ENCODE measurements at regions not wholly inside any gene's neighbourhood (a gene's known extent, or its start where the extent isn't known, plus 50 kb on each side); places are given as distances from the start of the nearest gene placed in this dataset.

DNA sequence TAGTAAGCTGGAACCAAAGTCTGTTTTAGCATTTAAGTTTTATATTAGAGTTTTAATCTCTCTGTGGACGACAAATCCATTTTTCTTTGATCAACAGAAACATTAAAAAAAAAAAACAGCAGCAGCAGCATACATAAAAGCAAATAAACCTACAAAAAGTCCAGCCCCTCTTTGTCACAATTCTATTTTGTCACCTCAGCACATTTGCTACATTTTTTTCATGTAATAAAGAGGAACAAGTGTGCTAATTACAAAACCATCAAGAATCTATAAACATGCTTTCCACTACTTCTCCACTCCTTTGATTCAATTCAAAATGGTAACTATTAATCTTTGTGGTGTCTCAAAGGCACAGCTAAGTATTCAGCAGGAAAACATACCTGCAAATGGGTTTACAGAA, 259.8 kb upstream of the GNAI1 start:
- TF ChIP-seq, protein P1, sequence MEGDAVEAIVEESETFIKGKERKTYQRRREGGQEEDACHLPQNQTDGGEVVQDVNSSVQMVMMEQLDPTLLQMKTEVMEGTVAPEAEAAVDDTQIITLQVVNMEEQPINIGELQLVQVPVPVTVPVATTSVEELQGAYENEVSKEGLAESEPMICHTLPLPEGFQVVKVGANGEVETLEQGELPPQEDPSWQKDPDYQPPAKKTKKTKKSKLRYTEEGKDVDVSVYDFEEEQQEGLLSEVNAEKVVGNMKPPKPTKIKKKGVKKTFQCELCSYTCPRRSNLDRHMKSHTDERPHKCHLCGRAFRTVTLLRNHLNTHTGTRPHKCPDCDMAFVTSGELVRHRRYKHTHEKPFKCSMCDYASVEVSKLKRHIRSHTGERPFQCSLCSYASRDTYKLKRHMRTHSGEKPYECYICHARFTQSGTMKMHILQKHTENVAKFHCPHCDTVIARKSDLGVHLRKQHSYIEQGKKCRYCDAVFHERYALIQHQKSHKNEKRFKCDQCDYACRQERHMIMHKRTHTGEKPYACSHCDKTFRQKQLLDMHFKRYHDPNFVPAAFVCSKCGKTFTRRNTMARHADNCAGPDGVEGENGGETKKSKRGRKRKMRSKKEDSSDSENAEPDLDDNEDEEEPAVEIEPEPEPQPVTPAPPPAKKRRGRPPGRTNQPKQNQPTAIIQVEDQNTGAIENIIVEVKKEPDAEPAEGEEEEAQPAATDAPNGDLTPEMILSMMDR (IDR thresholded peaks at IDR 0.05), result no peak
- no peak for TF ChIP-seq POLR2A (IDR thresholded peaks at IDR 0.05)
